Stimulated activated CD8-positive, alpha-beta memory T cell treated with anti-CD3 and anti-CD28 coated beads, Interleukin-4, amount 100 ng/mL, for 24 hours (primary cell): ENCODE measurements at regions not wholly inside any gene's neighbourhood (a gene's known extent, or its start where the extent isn't known, plus 50 kb on each side); places are given as distances from the start of the nearest gene placed in this dataset.
"Not testable (repeated sequence)": the region's sequence is repeated elsewhere in the genome, so short reads cannot be mapped to it uniquely, and the experiment has no call there.

Experiments
- DNase-seq: peaks from one replicate; pipeline ENCODE4 v3.0.0-alpha.2; 2020; ENCODE audit warnings: low read depth

DNA sequence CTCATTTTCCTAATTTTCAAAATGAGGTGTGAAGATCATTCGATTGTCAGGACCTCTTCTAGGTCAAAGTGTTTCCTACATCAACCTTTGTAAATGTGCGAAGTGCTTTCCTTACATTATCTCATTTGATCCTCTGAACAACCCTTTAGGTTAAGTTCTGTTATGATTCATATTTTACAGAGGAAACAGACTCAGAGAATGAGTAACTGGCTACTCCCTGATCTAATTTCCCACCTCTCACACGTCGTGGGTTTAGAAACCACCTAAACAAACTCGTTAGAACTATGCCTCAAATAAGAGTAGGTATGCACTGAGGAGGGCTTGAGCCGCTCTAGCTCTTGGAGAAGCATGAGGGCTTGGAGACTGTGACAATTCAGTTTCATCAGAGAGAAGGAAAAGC is 148.6 kb downstream of the CD47 start:
- no peak for DNase-seq

DNA sequence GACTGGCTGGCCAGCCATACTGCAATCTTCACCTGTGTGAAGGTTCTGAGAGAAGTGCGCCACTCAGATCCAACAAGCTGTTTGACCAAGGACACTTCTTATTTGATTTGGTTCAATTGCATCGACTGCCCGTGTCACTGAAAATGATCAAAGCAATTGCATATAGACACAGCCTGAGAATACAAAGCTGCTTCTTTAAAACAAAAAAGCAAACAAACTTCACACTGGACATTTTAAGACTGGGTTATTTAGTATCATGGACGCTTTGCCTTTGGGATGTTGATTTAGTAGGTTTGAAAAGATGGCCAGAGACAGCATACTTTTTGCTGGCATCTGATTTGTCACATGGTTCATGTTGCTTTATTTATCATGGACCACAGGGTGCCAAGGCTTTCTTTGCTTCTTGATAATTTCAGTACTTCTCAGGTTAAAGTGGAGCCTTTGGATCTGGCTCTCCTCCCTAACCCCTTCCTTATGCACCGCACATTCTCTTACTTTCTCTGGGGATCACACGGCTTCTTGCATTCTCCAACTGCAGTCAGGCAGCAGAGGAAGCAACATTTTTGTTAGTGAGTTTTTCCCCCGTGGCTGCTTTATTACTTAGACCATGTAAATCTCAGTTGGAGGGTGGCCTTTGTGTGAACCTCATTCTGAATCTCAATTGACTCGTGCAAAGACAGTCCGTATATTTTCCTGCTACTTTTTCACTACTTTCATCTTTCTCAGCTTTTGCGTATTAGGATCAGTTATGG is 151.0 kb downstream of the CD47 start:
- DNase-seq = no peak

DNA sequence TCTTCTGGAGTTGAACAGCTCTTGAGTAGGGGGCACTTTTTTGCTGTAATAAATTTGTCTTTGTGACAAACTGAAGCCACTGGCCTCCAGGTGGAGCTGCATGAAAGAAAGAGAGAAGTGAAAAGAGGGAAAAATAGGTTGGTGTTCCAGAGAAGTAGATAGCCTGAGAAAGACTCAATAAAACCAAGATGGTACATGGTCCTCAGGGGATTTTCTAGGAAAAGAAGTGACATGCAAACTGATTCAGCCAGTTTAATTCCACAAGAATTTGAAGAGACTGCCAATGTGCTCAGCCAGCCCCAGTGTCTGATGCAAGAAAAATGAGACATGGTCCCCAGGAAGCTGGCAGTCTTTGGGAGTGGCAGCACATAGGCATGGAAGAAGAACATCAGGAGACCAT is 152.7 kb downstream of the CD47 start:
- DNase-seq = no peak

DNA sequence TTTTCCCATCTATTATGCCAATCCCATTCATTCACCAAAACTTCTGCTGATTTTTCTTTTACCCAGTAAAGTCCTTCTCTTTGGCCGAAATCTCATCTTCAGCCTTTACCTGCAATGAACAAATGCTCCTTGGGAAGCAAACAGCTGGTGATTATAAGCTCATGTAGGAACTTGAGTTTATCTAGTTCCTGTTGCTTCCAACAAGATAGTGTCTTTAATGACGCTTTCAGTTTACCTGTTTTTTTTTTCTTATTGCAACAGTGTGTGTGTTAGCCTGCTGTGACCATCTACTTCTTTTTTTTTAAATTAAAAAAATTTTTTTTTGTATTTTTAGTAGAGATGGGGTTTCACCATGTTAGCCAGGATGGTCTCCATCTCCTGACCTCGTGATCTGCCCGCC is 156.0 kb downstream of the CD47 start:
- no peak for DNase-seq

DNA sequence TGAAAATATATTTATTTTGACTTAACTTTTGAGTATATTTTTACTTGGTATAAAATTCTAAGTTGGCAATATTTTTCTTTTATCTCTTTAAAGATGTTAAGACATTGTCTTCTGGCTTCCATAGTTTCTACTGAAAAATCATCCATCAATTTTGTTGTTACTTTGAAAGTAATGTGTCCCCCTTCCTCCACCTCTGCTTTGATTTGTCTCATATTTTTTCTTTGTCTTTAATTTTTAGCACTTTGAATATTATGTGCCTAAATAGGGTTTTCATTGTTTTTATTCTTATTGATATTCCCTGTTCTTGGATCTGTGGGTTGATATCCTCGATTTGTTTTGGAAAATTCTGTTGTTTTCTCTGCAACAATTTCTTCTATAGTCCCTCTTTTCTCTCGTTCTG is 157.4 kb downstream of the CD47 start:
- no peak for DNase-seq

DNA sequence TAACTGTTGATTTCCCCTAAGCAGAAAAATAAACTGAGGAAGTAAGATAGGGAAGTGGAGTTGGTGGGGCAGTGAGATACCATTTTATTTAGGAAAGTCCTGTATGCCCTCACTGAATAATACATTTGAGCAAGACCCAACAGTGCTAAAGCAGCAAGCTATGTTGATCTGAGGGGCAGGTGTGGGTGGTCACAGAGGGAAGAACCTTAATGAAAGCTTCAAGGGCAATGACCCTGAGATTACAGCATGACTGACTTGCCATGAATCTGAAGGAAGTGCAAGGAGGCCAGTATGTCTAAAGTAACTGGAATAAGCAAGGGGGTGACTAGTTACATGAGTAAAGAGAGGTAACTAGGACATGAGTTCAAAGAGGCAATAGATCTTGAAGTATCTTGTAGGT is 159.5 kb downstream of the CD47 start:
- no peak for DNase-seq

DNA sequence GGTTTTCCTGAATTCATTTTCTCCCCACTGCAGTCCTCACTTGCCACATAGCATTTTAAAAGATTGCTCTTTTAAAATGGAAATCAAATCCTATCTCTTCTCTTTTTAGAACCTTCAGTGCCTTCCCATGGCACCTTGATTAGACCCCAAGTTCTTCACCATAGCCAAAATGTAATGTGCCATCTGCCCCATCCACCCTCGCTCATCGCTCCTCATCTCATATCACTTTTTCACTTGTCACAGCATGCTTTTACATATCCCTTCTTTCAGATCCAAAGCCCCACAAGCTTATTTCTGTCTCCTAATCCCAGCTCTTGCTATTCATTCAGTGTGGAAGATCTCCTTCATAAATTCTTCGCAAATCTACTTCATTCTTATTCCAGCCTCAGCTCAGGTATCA is 161.7 kb downstream of the CD47 start:
- DNase-seq = no peak

DNA sequence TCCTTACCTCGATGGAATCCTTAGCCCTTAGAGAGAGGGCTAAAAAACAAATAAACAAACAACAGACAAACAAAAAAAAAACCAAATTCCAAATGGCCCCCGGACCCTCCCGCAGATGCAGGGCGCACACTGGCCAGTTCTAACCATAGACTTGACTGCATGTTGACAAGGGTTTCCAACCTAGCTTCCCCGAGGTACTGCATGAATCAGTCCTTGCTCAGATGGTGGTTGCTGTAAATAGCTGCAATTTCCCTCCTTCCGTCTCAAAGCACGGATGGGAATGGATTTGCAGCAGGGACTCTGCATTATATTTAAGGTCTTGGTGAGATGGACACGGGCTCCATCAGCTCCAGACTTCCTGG is 162.8 kb downstream of the CD47 start:
- no peak for DNase-seq

DNA sequence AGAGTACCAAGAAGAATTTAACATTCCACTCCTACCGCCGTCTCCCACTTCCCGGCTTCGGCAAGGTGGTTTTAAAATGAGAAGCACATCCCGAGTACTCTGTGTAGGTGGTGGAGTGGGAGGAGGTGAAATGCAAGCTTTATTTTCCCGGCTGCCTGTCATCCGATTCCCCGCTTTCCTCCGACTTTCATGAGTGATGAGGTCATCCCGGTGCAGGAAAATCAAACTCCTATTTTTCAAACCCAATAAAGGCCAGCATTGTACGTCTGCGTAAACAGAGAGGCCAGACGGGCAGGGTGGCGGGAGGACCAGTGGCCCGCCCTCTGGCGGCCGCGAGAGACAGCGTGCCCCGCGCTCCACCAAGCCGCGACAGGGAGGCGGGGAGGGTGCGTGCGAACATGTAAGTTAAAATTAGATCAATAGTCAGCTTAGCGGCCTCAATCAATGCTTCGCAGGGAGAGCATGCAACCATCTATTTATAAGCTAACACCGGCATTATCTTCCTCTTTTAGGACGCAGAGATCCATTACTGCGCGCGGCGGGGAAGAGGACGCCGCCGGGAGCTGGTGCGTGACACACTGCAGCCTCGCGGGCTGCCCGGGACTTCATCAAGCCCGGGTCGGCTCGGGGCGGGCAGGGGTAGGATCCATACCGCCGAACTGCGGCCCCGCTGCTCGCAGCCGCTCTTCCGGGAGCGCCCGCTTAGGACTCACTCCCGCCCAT is 163.3 kb downstream of the CD47 start:
- DNase-seq = peak; percentile 58

DNA sequence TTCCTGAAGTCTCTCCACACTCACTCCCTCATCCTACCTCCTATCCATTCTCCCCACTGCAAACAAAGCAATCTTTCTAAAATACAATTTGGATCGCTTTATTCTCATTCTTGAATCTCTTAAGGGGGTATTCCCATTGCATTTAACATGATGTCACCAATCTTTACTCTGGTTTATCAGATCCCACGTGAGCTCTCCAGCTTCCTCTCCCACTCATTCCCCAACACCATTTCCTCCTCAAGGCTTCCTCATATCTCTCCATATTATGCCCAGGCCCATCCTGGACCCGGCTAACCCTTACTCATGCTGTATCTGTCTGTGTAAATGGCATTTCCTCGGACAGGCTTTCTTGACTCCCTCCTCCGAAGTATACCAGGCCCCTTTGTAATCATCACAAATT is 165.0 kb downstream of the CD47 start:
- no peak for DNase-seq

DNA sequence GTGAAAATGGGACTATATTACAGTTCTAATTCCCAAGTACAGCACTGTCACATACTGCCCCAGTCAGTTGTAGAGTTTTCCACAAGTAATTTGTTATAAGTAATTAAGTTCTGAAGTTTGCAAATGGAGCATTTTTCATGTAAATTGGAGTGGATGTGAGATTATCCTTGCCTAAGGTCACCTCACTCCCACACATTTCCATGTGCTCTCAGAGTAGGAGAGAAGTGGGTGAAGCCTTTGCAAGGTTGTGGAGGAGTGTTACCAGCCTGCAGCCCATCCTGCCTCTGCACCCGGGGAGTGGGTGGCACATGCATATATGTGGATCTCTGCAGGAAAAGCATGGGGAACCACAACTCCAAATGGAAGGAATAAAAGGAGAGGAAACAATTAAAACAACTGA is 169.8 kb downstream of the CD47 start:
- DNase-seq = no peak

DNA sequence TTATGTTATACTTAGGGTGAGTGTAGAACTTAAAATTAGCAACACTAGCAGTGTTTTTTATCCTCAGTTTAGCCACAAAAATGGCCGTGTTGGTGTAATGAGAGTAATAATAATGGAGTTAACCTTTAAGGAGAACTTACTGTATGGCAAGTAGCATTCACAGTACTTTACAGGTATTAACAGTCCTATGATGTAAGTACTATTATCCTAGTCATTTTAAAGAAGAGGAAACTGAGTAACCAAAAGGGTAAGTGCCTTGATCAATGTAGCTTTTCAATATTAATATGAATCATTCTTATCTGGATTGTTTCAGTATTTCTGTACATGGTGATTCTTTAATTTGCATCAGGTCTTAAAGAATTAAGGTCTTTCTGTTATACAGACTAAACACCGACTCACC is 170.3 kb downstream of the CD47 start:
- no peak for DNase-seq

DNA sequence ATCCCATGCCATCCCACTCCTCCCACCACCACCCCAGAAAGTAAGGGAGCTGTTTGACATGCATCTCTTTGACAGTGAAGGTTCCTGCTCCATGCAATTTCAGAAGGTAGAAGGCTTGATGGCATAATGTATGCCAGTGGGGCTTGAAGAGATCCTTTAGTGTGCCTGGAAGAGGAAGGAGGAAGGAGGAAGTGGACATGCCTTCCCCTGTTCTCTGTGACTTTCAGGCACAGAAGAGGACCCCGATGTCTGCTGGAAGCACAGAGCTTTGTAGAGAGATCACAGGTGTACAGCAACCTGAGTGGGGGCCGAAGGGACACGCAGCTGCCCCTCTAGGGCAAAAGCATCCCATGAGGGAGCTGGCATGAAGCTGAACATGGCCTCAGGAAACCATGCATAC is 171.6 kb downstream of the CD47 start:
- DNase-seq = no peak

DNA sequence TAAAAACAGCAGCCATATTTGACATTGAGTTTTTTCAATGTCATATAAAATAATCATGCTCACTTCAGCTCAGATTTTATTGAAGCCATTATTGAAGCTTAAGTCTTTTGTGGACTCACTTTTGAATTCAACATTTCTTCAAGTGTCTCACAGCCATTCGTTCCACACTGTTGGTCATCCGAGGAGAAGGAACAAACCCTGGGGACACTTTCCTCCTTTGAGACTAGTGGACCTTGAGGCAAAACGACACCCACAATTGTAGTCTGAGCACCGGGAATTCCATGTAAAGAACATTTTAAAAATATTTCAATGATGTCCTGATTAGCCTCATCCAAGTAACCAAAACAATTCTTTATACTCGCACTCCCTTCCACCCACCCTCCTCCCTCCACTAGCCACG is 174.7 kb downstream of the CD47 start:
- no peak for DNase-seq

DNA sequence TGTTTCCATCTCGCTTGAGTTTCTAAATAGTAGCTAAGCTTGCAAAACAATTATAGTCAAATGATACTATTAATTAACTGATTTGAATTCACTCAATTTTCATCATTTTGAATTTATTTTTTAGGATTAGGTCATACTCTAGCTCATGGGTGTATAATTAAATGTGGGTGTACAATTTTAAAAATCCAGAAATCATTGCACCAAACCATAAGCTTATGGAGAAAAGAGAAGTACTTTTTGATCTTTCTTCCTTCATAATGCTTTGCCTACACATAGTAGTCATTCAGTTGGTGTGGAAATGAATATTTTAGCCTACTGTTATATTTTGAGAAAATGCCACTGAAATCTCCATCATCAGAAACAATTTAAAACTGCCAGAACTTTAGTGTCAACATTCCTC is 175.1 kb downstream of the CD47 start:
- no peak for DNase-seq

DNA sequence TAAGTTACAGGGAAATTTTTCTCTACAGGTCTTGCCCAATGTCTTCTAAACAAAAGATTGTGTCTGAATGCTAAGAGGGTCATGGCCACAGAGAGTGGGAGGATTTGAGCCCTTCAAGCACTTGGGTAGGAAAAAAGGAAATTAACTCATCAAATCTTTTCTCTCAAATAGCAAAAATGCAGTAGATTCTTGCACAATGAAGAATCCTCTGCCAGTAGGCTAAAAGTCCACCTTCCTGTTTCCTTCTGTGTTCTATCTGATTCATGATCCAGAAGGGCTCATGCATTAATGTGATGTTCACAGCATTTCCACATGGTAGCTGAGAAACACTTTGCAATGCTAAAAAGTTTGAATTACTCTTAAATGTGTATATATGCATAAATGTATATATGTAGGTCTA is 177.1 kb downstream of the CD47 start:
- DNase-seq = no peak

DNA sequence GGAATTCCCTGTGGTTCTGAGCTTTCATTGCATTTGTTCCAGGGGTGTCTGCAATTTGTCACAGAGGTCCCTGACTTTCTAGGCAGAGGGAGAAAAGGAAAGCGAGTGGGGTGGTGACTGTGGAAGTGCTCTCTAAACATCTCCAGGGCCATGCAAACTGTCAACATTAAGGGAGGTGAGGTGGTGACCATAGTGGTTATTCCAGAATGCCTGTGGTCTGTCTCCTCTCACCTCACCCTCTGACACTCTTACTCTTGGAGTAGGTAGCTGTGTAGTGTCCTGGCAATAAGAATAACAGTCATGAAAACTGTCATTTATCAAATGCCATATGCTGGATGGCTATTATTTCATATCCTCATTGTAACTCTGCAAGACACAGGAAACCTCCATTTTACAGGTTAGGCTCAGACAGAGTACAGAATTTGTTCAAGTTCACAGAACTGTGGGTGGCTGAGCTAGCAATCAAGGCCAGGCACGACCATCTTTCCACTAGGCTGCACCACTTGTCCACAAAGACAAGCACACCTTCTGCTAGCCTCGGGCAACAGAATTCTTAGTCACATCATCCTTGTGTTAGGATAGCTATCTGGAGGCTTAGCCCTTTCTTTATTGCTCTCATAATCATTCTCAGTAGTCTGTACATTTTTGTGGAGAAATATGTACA is 179.4 kb downstream of the CD47 start:
- no peak for DNase-seq

DNA sequence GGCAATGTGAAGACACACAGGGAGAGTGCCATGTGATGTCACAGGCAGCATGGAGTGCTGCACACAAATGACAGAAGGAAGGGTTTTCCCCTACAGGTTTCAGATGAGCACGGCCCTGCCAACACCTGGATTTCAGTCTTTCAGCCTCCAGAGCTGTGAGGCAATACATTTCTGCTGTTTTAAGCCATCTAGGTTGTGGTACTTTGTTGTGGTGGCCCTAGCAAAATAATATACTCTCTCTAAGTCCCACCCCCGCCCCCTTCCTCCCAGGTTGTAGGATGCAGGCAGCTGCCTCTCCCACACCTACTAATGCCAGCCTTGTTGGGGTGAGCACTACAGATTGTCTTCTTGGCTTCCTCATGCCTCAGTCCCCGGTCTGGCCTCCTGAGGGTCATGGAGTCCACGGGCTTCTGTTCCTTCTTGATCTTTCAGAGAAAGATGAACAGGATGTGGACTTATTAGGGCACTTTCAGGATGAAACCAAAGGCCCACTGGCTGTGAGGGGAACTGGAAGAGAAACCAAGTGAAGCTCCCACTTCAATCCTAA is 180.0 kb downstream of the CD47 start:
- DNase-seq = no peak

DNA sequence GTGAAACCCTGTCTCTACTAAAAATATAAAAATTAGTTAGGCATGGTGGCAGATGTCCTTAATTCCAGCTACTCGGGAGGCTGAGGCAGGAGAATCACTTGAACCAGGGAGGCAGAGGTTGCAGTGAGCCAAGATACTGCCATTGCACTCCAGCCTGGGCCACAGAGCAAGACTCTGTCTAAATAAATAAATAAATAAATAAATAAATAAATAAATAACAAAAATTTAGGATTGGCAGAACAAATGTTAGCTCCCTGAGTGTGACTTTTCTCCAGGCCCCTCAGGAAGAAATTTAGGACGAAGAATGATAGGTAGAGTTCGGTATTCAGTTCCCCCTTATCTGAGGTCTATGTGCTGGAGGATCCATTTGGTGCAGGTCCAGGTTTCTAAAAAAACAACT is 181.2 kb downstream of the CD47 start:
- DNase-seq = not testable (repeated sequence)

DNA sequence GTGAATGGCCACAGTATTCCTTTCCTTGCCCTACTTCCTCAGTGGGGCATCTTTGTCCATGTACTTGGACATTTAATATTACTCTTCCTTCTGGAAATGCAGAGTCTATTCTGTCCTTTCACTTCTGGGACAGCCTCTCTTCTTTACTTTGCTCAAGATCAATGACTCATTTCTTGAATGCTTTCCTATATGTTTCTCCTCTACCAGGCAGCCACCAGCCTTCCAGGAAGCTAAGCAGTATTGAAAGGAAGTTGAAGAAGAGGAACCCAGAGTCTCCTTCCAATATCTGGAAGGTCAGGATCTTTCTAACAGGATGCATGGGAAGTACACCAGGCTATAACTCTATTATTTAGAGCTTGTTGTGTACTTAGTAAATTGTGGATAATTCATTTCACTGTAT is 182.8 kb downstream of the CD47 start:
- DNase-seq = no peak

DNA sequence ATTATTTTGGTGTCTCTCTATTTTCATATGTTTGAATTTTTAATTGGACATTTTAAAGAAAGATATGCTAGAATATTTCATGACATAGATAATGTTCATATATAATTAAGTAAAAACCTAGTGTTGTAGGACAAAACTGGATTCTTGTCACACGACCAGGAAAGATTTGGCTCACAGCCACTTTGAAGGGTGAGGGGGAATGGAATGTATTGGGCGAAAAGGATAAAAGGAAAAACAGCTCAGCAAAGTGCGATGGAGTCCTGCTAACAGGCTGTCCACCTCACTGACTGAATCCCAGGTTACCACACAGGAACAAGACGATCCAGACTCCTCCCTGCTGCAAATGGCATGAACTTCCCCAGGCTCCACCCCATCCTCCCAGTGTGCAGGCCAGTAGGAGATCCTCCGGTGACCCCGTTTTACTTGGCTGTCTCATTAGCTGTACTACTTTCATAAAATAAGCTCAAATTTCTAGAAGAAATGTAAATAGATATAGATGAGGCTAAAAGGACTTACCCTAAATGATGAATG is 186.2 kb downstream of the CD47 start:
- no peak for DNase-seq

DNA sequence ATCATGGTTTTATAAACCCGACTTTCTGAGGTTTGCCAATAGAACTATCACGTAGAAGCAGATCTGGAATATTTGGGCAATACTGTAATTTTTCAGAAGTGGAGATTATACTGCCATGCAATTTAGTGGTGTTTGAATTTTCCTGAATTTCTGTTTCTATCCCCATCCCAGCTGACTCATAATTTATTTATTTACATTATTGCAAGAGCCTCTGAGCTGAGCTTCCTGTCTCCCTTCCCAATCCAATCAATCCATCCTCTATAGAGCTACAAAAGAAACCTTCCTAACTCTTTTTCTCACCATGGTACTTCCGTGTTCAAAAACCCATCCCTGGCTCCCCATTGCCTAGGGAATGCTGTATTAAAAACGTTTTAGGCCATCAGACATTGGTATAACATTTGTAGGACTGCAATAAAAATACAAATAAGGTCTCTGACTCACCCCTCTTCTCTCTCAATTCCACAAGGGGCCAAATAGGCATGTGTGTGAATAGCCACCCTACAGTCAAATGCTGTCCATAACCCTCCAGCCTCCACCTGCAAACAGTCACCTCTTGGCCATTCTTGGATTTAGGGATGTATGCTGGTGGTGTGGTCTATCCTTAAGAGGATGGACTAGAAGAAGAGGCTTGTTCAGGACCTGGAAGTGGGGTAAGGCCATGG is 190.7 kb downstream of the CD47 start:
- DNase-seq = no peak
